Neuron (in vitro differentiated cells): ENCODE measurements at regions not wholly inside any gene's neighbourhood (a gene's known extent, or its start where the extent isn't known, plus 50 kb on each side); places are given as distances from the start of the nearest gene placed in this dataset.
"Not testable (repeated sequence)": the region's sequence is repeated elsewhere in the genome, so short reads cannot be mapped to it uniquely, and the experiment has no call there.

Source experiments
- H2AFZ ChIP-seq: one replicate; pipeline ENCODE4 v1.6.1; 2013; ENCODE audit warnings: low read depth, mild to moderate bottlenecking, inconsistent platforms, low read length, moderate library complexity
- H3K27me3 ChIP-seq: one replicate; pipeline ENCODE4 v1.6.1; 2013; ENCODE audit warnings: low read length; ENCODE audit not compliant: insufficient read depth
- H3K36me3 ChIP-seq: one replicate; pipeline ENCODE4 v1.6.1; 2013; ENCODE audit warnings: low read length; ENCODE audit not compliant: insufficient read depth
- H3K4me1 ChIP-seq: one replicate; pipeline ENCODE4 v1.6.1; 2013; ENCODE audit warnings: low read length; ENCODE audit not compliant: insufficient read depth
- H3K4me3 ChIP-seq: 2 replicates; pipeline ENCODE4 v1.5.1; 2013; ENCODE audit warnings: mild to moderate bottlenecking, low read length, moderate library complexity
- H3K9me3 ChIP-seq: one replicate; pipeline ENCODE4 v1.6.1; 2013; ENCODE audit warnings: low read length

- Histone ChIP-seq H3K9me3 (no peaks in the 10 kb centered on the region), H3K27me3 (no peaks in the 10 kb centered on the region), H3K4me1 (no peaks in the 10 kb centered on the region), H2AFZ (no peak overlapping the region), H3K4me3 (no peak overlapping the region), H3K36me3 (no peaks in the 10 kb centered on the region)
These were observed 179.5 kb downstream of the ZWINT start for GRCh38 chr10:56181607-56182006.

GRCh38 chr10:56178210-56178609, 182.8 kb downstream of the ZWINT start:
- Histone ChIP-seq H3K27me3 (no peaks in the 10 kb centered on the region), H3K4me3 (no peak overlapping the region), H2AFZ (no peak overlapping the region), H3K4me1 (no peaks in the 10 kb centered on the region), H3K36me3 (no peaks in the 10 kb centered on the region), H3K9me3 (no peaks in the 10 kb centered on the region)

- H3K27me3 ChIP-seq, H3K9me3 ChIP-seq: not testable (repeated sequence)
These were observed 206.0 kb downstream of the ZWINT start for GRCh38 chr10:56155091-56155513.

GRCh38 chr10:56146806-56147205, 214.3 kb downstream of the ZWINT start:
- Histone ChIP-seq H3K4me3 (no peak overlapping the region), H3K36me3 (no peaks in the 10 kb centered on the region), H3K9me3 (no peaks in the 10 kb centered on the region), H2AFZ (no peak overlapping the region), H3K27me3 (no peaks in the 10 kb centered on the region), H3K4me1 (no peaks in the 10 kb centered on the region)

More at GRCh38 chr10:56155091-56155513, 206.0 kb downstream of the ZWINT start:
- H3K4me3 ChIP-seq, H3K36me3 ChIP-seq, H2AFZ ChIP-seq, H3K4me1 ChIP-seq: not testable (repeated sequence)

GRCh38 chr10:56142092-56142728, 218.8 kb downstream of the ZWINT start:
- H3K36me3 ChIP-seq: no peaks in the 10 kb centered on the region
- H3K9me3 ChIP-seq: no peaks in the 10 kb centered on the region
- H3K4me3 ChIP-seq: no peak overlapping the region
- H3K27me3 ChIP-seq: no peaks in the 10 kb centered on the region
- H3K4me1 ChIP-seq: no peaks in the 10 kb centered on the region
- H2AFZ ChIP-seq: no peak overlapping the region

- H3K27me3 ChIP-seq: no peaks in the 10 kb centered on the region
- H3K4me3 ChIP-seq: no peak overlapping the region
- H3K4me1 ChIP-seq: no peaks in the 10 kb centered on the region
- H2AFZ ChIP-seq: no peak overlapping the region
- no peaks in the 10 kb centered on the region for H3K36me3 ChIP-seq
- H3K9me3 ChIP-seq: no peaks in the 10 kb centered on the region
These were observed 221.7 kb downstream of the ZWINT start for GRCh38 chr10:56139405-56139804.

GRCh38 chr10:56135828-56136227, 225.2 kb downstream of the ZWINT start:
- Histone ChIP-seq H3K27me3 (no peaks in the 10 kb centered on the region), H2AFZ (no peak overlapping the region), H3K36me3 (no peaks in the 10 kb centered on the region), H3K4me3 (no peak overlapping the region), H3K4me1 (no peaks in the 10 kb centered on the region), H3K9me3 (no peaks in the 10 kb centered on the region)

- H3K4me1 ChIP-seq: no peaks in the 10 kb centered on the region
- H3K9me3 ChIP-seq: no peaks in the 10 kb centered on the region
- no peaks in the 10 kb centered on the region for H3K27me3 ChIP-seq
- no peak overlapping the region for H3K4me3 ChIP-seq
- no peak overlapping the region for H2AFZ ChIP-seq
- H3K36me3 ChIP-seq: no peaks in the 10 kb centered on the region
These were observed 237.8 kb downstream of the ZWINT start for GRCh38 chr10:56123247-56123646.

GRCh38 chr10:56116684-56117083, 244.4 kb downstream of the ZWINT start:
- Histone ChIP-seq H3K9me3 (no peaks in the 10 kb centered on the region), H2AFZ (no peak overlapping the region), H3K27me3 (no peaks in the 10 kb centered on the region), H3K4me3 (no peak overlapping the region), H3K36me3 (no peaks in the 10 kb centered on the region), H3K4me1 (no peaks in the 10 kb centered on the region)

GRCh38 chr10:56109454-56109853, 251.6 kb downstream of the ZWINT start:
- no peaks in the 10 kb centered on the region for H3K4me1 ChIP-seq
- no peak overlapping the region for H3K4me3 ChIP-seq
- no peaks in the 10 kb centered on the region for H3K9me3 ChIP-seq
- no peaks in the 10 kb centered on the region for H3K27me3 ChIP-seq
- H3K36me3 ChIP-seq: no peaks in the 10 kb centered on the region
- H2AFZ ChIP-seq: no peak overlapping the region

GRCh38 chr10:56104923-56105322, 256.1 kb downstream of the ZWINT start:
- H3K4me1 ChIP-seq: no peaks in the 10 kb centered on the region
- no peak overlapping the region for H3K4me3 ChIP-seq
- H3K27me3 ChIP-seq: no peaks in the 10 kb centered on the region
- no peaks in the 10 kb centered on the region for H3K36me3 ChIP-seq
- no peaks in the 10 kb centered on the region for H3K9me3 ChIP-seq
- no peak overlapping the region for H2AFZ ChIP-seq

GRCh38 chr10:56104487-56104886, 256.6 kb downstream of the ZWINT start:
- Histone ChIP-seq H3K4me1 (no peaks in the 10 kb centered on the region), H3K4me3 (no peak overlapping the region), H3K36me3 (no peaks in the 10 kb centered on the region), H2AFZ (no peak overlapping the region), H3K27me3 (no peaks in the 10 kb centered on the region), H3K9me3 (no peaks in the 10 kb centered on the region)

GRCh38 chr10:56096226-56096517, 264.9 kb downstream of the ZWINT start:
- Histone ChIP-seq H3K4me1 (no peaks in the 10 kb centered on the region), H3K4me3 (no peak overlapping the region), H2AFZ (no peak overlapping the region), H3K27me3 (no peaks in the 10 kb centered on the region), H3K36me3 (no peaks in the 10 kb centered on the region), H3K9me3 (no peaks in the 10 kb centered on the region)

- Histone ChIP-seq H2AFZ (no peak overlapping the region), H3K4me1 (no peaks in the 10 kb centered on the region), H3K9me3 (no peaks in the 10 kb centered on the region), H3K4me3 (no peak overlapping the region), H3K36me3 (no peaks in the 10 kb centered on the region), H3K27me3 (no peaks in the 10 kb centered on the region)
These were observed 265.4 kb downstream of the ZWINT start for GRCh38 chr10:56095506-56096225.
